ENCODE measurements at regions not wholly inside any gene's neighbourhood (a gene's known extent, or its start where the extent isn't known, plus 50 kb on each side); places are given as distances from the start of the nearest gene placed in this dataset.
"Not testable (repeated sequence)": the region's sequence is repeated elsewhere in the genome, so short reads cannot be mapped to it uniquely, and the experiment has no call there.

- Histone ChIP-seq H3K4me1 (peaks cover 0 to 7% (median 0%) of the 10 kb centered on the region in 3 donors), H3K4me3 (no peak overlapping the region), H3K27me3 (peaks cover 0 to 3% (median 0%) of the 10 kb centered on the region in 4 donors), H3K9me3 (no peaks in the 10 kb centered on the region), H3K36me3 (no peaks in the 10 kb centered on the region), H3K27ac (no peak overlapping the region)
- no peak for DNase-seq
- 69 to 71% methylated on average over 4 of the region's 4 CpGs for WGBS, 2 donors
- TF ChIP-seq, protein P1, sequence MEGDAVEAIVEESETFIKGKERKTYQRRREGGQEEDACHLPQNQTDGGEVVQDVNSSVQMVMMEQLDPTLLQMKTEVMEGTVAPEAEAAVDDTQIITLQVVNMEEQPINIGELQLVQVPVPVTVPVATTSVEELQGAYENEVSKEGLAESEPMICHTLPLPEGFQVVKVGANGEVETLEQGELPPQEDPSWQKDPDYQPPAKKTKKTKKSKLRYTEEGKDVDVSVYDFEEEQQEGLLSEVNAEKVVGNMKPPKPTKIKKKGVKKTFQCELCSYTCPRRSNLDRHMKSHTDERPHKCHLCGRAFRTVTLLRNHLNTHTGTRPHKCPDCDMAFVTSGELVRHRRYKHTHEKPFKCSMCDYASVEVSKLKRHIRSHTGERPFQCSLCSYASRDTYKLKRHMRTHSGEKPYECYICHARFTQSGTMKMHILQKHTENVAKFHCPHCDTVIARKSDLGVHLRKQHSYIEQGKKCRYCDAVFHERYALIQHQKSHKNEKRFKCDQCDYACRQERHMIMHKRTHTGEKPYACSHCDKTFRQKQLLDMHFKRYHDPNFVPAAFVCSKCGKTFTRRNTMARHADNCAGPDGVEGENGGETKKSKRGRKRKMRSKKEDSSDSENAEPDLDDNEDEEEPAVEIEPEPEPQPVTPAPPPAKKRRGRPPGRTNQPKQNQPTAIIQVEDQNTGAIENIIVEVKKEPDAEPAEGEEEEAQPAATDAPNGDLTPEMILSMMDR (IDR thresholded peaks at IDR 0.05): no peak
- TF ChIP-seq POLR2A (IDR thresholded peaks at IDR 0.05): no peak
- intact Hi-C loops (cut with DNase I): loop anchor here (5.0 kb wide), 1 partner anchor 76 kb away; no protein-coding TSS in a partner anchor
Measured at GRCh38 chr21:31786164-31786920, 54.4 kb upstream of the SCAF4 start.

- WGBS, 2 donors: 49 to 50% methylated on average over 11 of the region's 11 CpGs
- not testable (repeated sequence) for H3K4me1 ChIP-seq, DNase-seq, H3K27me3 ChIP-seq, H3K27ac ChIP-seq, H3K4me3 ChIP-seq, H3K36me3 ChIP-seq, H3K9me3 ChIP-seq
- TF ChIP-seq, protein P1 (IDR thresholded peaks at IDR 0.05): peak; percentile 64 to 85 (median 74)
- intact Hi-C loops (cut with DNase I): loop anchor here (5.0 kb wide), 1 partner anchor 77 kb away; no protein-coding TSS in a partner anchor
Measured at GRCh38 chr21:31785237-31786163, 53.6 kb upstream of the SCAF4 start.

DNA sequence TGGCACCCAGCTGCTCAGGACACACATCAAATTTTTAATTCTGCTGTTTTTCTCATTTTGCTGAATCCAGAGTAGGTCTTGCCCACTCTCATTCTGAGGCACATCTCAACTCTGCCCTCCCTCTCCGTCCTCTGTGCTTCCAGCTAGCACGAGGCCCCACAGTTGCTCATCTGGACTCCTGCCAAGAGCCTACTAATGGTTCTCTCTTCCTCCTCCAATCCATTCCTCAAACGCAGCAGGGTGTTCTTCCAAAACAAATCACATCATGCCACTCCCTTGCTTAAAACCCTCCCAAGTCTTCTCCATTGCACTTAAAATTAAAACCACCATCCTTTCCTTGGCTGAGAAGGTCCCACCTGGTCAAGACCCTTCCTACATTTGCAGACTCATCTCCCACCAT lies 49.8 kb upstream of the SCAF4 start:
- no peak for DNase-seq
- H3K4me3 ChIP-seq: no peak overlapping the region
- H3K27ac ChIP-seq: no peak overlapping the region
- peaks cover 0 to 10% (median 0%) of the 10 kb centered on the region in 3 donors for H3K4me1 ChIP-seq
- no peaks in the 10 kb centered on the region for H3K36me3 ChIP-seq
- H3K9me3 ChIP-seq: no peaks in the 10 kb centered on the region
- intact Hi-C loops (cut with DNase I): no loop called here
- WGBS, 2 donors: 2 to 3% methylated on average over 3 of the region's 3 CpGs
- H3K27me3 ChIP-seq: peaks cover 0 to 3% (median 0%) of the 10 kb centered on the region in 4 donors
- no peak for TF ChIP-seq POLR2A (IDR thresholded peaks at IDR 0.05)
- TF ChIP-seq, protein P1 (IDR thresholded peaks at IDR 0.05): no peak
